Endothelial cell of umbilical vein (primary cell): ENCODE measurements at regions not wholly inside any gene's neighbourhood (a gene's known extent, or its start where the extent isn't known, plus 50 kb on each side); places are given as distances from the start of the nearest gene placed in this dataset.

ENCODE experiments used
- CTCF ChIP-seq, 2 donors: IDR thresholded peaks; 1 replicate in 1 of 2; 2 replicates in 1 of 2; pipeline ENCODE4 v1.5.1; 2011; ENCODE audit warnings: low read length in 2 of 2, mild to moderate bottlenecking in 2 of 2, moderate library complexity in 2 of 2, control low read depth in 1 of 2, inconsistent platforms in 1 of 2, low read depth in 1 of 2; ENCODE audit not compliant: insufficient read depth in 1 of 2; ENCODE audit errors: extremely low read depth in 1 of 2
- EZH2 ChIP-seq: IDR thresholded peaks from 2 replicates; pipeline ENCODE4 v1.6.1; 2012; ENCODE audit warnings: borderline replicate concordance, low read depth, mild to moderate bottlenecking, moderate library complexity, low read length, inconsistent platforms; ENCODE audit not compliant: severe bottlenecking
- FOS ChIP-seq: IDR thresholded peaks from 2 replicates; pipeline ENCODE4 v1.6.1; 2011; ENCODE audit warnings: mild to moderate bottlenecking, low read length, moderate library complexity, borderline replicate concordance; ENCODE audit not compliant: insufficient read depth
- GATA2 ChIP-seq: IDR thresholded peaks from 2 replicates; pipeline ENCODE4 v1.7.0; 2011; ENCODE audit warnings: low read depth, mild to moderate bottlenecking, moderate library complexity, mixed read lengths, low read length; ENCODE audit not compliant: insufficient read length, insufficient read depth
- JUN ChIP-seq: IDR thresholded peaks from 2 replicates; pipeline ENCODE4 v1.6.1; 2011; ENCODE audit warnings: borderline replicate concordance, low read depth; ENCODE audit not compliant: insufficient read length, insufficient read depth
- MAX ChIP-seq: IDR thresholded peaks from 2 replicates; pipeline ENCODE4 v1.6.1; 2011; ENCODE audit not compliant: insufficient read depth, insufficient read length
- MYC ChIP-seq: IDR thresholded peaks from one replicate; pipeline ENCODE4 v1.6.1; 2011; ENCODE audit warnings: mild to moderate bottlenecking, low read depth, low read length
- POLR2A ChIP-seq: IDR thresholded peaks from 2 replicates; pipeline ENCODE4 v1.6.1; 2012; ENCODE audit warnings: low read depth, mild to moderate bottlenecking, control low read depth, low read length
- POLR2AphosphoS5 ChIP-seq: IDR thresholded peaks from 2 replicates; pipeline ENCODE4 v1.6.1; 2012; ENCODE audit warnings: low read depth, mild to moderate bottlenecking, control low read depth, low read length, moderate library complexity; ENCODE audit not compliant: insufficient read depth

- TF ChIP-seq CTCF (IDR thresholded peaks at IDR 0.05; ENCODE audit: extremely low read depth in 1 of 2, insufficient read depth in 1 of 2, low read depth in 1 of 2, low read length in 2 of 2) (no peak), POLR2A (no peak), EZH2 (no peak), POLR2AphosphoS5 (no peak), JUN (no peak), MAX (no peak), MYC (no peak), FOS (no peak), GATA2 (no peak)
Observed at GRCh38 chr5:174995827-174996226, 271.4 kb downstream of the MSX2 start.
